ENCODE measurements at regions not wholly inside any gene's neighbourhood (a gene's known extent, or its start where the extent isn't known, plus 50 kb on each side); places are given as distances from the start of the nearest gene placed in this dataset.

GRCh38 chr9:135375001-135375400 lies 104.6 kb upstream of the PPP1R26 start:
- Histone ChIP-seq H3K4me3 (no peak overlapping the region), H3K9me3 (no peaks in the 10 kb centered on the region), H3K27me3 (peaks cover 3 to 71% of the 10 kb centered on the region in 2 donors), H3K27ac (no peak overlapping the region), H3K4me1 (no peaks in the 10 kb centered on the region), H3K36me3 (no peaks in the 10 kb centered on the region)
- intact Hi-C loops (cut with DNase I; ENCODE audit: low total_unique reads), result loop anchor here (10.0 kb wide), 1 partner anchor 1880 kb away; the partner anchor contains the start of genes NELFB and STPG3
- DNase-seq (ENCODE audit: low spot score in 2 of 2), result no peak
- TF ChIP-seq POLR2A (IDR thresholded peaks at IDR 0.05), result no peak
- no peak for TF ChIP-seq POLR2AphosphoS5 (IDR thresholded peaks at IDR 0.05)
- TF ChIP-seq CTCF (IDR thresholded peaks at IDR 0.05), result no peak

- intact Hi-C loops (cut with DNase I; ENCODE audit: low total_unique reads), result loop anchor here (10.0 kb wide), 1 partner anchor 1878 kb away; the partner anchor contains the start of genes NELFB and STPG3
- Histone ChIP-seq H3K4me1 (no peaks in the 10 kb centered on the region), H3K27me3 (peaks cover 3 to 59% of the 10 kb centered on the region in 2 donors), H3K27ac (no peak overlapping the region), H3K4me3 (no peak overlapping the region), H3K36me3 (no peaks in the 10 kb centered on the region), H3K9me3 (no peaks in the 10 kb centered on the region)
- no peak for TF ChIP-seq POLR2AphosphoS5 (IDR thresholded peaks at IDR 0.05)
- no peak for TF ChIP-seq POLR2A (IDR thresholded peaks at IDR 0.05)
- no peak for TF ChIP-seq CTCF (IDR thresholded peaks at IDR 0.05)
- DNase-seq (ENCODE audit: low spot score in 2 of 2), result no peak
Measured at GRCh38 chr9:135376511-135377265, 102.9 kb upstream of the PPP1R26 start.

- no peaks in the 10 kb centered on the region for H3K36me3 ChIP-seq
- H3K4me3 ChIP-seq, result no peak overlapping the region
- DNase-seq (ENCODE audit: low spot score in 2 of 2), result no peak
- H3K27ac ChIP-seq, result no peak overlapping the region
- H3K9me3 ChIP-seq, result no peaks in the 10 kb centered on the region
- H3K27me3 ChIP-seq, result peaks cover 3 to 59% of the 10 kb centered on the region in 2 donors
- H3K4me1 ChIP-seq, result no peaks in the 10 kb centered on the region
- no peak for TF ChIP-seq POLR2AphosphoS5 (IDR thresholded peaks at IDR 0.05)
- no peak for TF ChIP-seq POLR2A (IDR thresholded peaks at IDR 0.05)
- TF ChIP-seq CTCF (IDR thresholded peaks at IDR 0.05), result no peak
- intact Hi-C loops (cut with DNase I; ENCODE audit: low total_unique reads), result loop anchor here (10.0 kb wide), 1 partner anchor 1877 kb away; the partner anchor contains the start of genes NELFB and STPG3
Measured at GRCh38 chr9:135377431-135377830, 102.2 kb upstream of the PPP1R26 start.

- Histone ChIP-seq H3K36me3 (no peaks in the 10 kb centered on the region), H3K4me3 (no peak overlapping the region), H3K4me1 (no peaks in the 10 kb centered on the region), H3K27me3 (peaks cover 0 to 58% of the 10 kb centered on the region in 2 donors), H3K27ac (no peak overlapping the region), H3K9me3 (no peaks in the 10 kb centered on the region)
- intact Hi-C loops (cut with DNase I; ENCODE audit: low total_unique reads), result loop anchor here (10.0 kb wide), 1 partner anchor 1876 kb away; the partner anchor contains the start of genes NELFB and STPG3
- TF ChIP-seq POLR2A (IDR thresholded peaks at IDR 0.05) (no peak), POLR2AphosphoS5 (IDR thresholded peaks at IDR 0.05) (no peak), CTCF (IDR thresholded peaks at IDR 0.05) (no peak)
- no peak for DNase-seq (ENCODE audit: low spot score in 2 of 2)
Measured at GRCh38 chr9:135378751-135379150, 100.8 kb upstream of the PPP1R26 start.

Measured in breast epithelium (tissue), 4 donors.